ENCODE measurements at regions not wholly inside any gene's neighbourhood (a gene's known extent, or its start where the extent isn't known, plus 50 kb on each side); places are given as distances from the start of the nearest gene placed in this dataset.

- DNase-seq (ENCODE audit: low spot score), result no peak
Observed at GRCh38 chrX:109842611-109843010, 109.6 kb upstream of the ACSL4 start.

GRCh38 chrX:109843963-109844751 is 111.1 kb upstream of the ACSL4 start:
- peak; percentile 72 for DNase-seq (ENCODE audit: low spot score)

GRCh38 chrX:109844986-109845385 is 111.9 kb upstream of the ACSL4 start:
- no peak for DNase-seq (ENCODE audit: low spot score)

GRCh38 chrX:109845996-109846395 is 112.9 kb upstream of the ACSL4 start:
- DNase-seq (ENCODE audit: low spot score), result no peak

- DNase-seq (ENCODE audit: low spot score), result no peak
Observed at GRCh38 chrX:109847257-109848187, 114.5 kb upstream of the ACSL4 start.

- DNase-seq (ENCODE audit: low spot score), result no peak
Observed at GRCh38 chrX:109848461-109849050, 115.5 kb upstream of the ACSL4 start.

- no peak for DNase-seq (ENCODE audit: low spot score)
Observed at GRCh38 chrX:109854096-109854495, 121.0 kb upstream of the ACSL4 start.

- DNase-seq (ENCODE audit: low spot score), result no peak
Observed at GRCh38 chrX:109855501-109855900, 122.4 kb upstream of the ACSL4 start.

GRCh38 chrX:109856974-109857373 is 123.9 kb upstream of the ACSL4 start:
- peak; percentile 6 for DNase-seq (ENCODE audit: low spot score)

- no peak for DNase-seq (ENCODE audit: low spot score)
Observed at GRCh38 chrX:109857584-109858228, 124.6 kb upstream of the ACSL4 start.

GRCh38 chrX:109858602-109859341 is 125.7 kb upstream of the ACSL4 start:
- no peak for DNase-seq (ENCODE audit: low spot score)

- DNase-seq (ENCODE audit: low spot score), result no peak
Observed at GRCh38 chrX:109859651-109860050, 126.6 kb upstream of the ACSL4 start.

GRCh38 chrX:109862433-109862832 is 129.4 kb upstream of the ACSL4 start:
- DNase-seq (ENCODE audit: low spot score), result no peak

GRCh38 chrX:109863811-109864210 is 130.8 kb upstream of the ACSL4 start:
- no peak for DNase-seq (ENCODE audit: low spot score)

GRCh38 chrX:109871121-109871888 is 131.6 kb upstream of the TMEM164 start:
- DNase-seq (ENCODE audit: low spot score), result no peak

- no peak for DNase-seq (ENCODE audit: low spot score)
Observed at GRCh38 chrX:109872021-109872732, 130.7 kb upstream of the TMEM164 start.

GRCh38 chrX:109873574-109873973 is 129.3 kb upstream of the TMEM164 start:
- DNase-seq (ENCODE audit: low spot score), result no peak

- DNase-seq (ENCODE audit: low spot score), result no peak
Observed at GRCh38 chrX:109873983-109874382, 128.9 kb upstream of the TMEM164 start.

GRCh38 chrX:109874548-109874947 is 128.4 kb upstream of the TMEM164 start:
- no peak for DNase-seq (ENCODE audit: low spot score)

- DNase-seq (ENCODE audit: low spot score), result no peak
Observed at GRCh38 chrX:109875831-109876230, 127.1 kb upstream of the TMEM164 start.
